Activated naive CD8-positive, alpha-beta T cell treated with anti-CD3 and anti-CD28 coated beads for 36 hours (primary cell): ENCODE measurements at regions not wholly inside any gene's neighbourhood (a gene's known extent, or its start where the extent isn't known, plus 50 kb on each side); places are given as distances from the start of the nearest gene placed in this dataset.

ENCODE experiments used
- DNase-seq: peaks from one replicate; pipeline ENCODE4 v3.0.0; 2021
- H3K27ac Mint-ChIP-seq: one replicate; pipeline ENCODE4 v1.8.0; 2022; ENCODE audit warnings: mild to moderate bottlenecking, moderate library complexity, mixed read lengths
- H3K27me3 Mint-ChIP-seq: one replicate; pipeline ENCODE4 v1.8.0; 2022; ENCODE audit warnings: mild to moderate bottlenecking, mixed read lengths
- H3K36me3 Mint-ChIP-seq: one replicate; pipeline ENCODE4 v1.8.0; 2021; ENCODE audit warnings: mild to moderate bottlenecking, mixed read lengths
- H3K4me1 Mint-ChIP-seq: one replicate; pipeline ENCODE4 v1.8.0; 2021; ENCODE audit warnings: mixed read lengths
- H3K4me3 Mint-ChIP-seq: one replicate; pipeline ENCODE4 v1.8.0; 2022; ENCODE audit warnings: mild to moderate bottlenecking, moderate library complexity, mixed read lengths
- H3K9me3 Mint-ChIP-seq: one replicate; pipeline ENCODE4 v1.8.0; 2022; ENCODE audit warnings: mixed read lengths

GRCh38 chr12:93292731-93293566, 84.8 kb upstream of the NUDT4 start:
- no peaks in the 10 kb centered on the region for H3K9me3 Mint-ChIP-seq
- H3K4me3 Mint-ChIP-seq, result no peak overlapping the region
- no peak overlapping the region for H3K27ac Mint-ChIP-seq
- H3K36me3 Mint-ChIP-seq, result no peaks in the 10 kb centered on the region
- no peaks in the 10 kb centered on the region for H3K27me3 Mint-ChIP-seq
- H3K4me1 Mint-ChIP-seq, result peaks cover 6% of the 10 kb centered on the region
- DNase-seq, result no peak

DNA sequence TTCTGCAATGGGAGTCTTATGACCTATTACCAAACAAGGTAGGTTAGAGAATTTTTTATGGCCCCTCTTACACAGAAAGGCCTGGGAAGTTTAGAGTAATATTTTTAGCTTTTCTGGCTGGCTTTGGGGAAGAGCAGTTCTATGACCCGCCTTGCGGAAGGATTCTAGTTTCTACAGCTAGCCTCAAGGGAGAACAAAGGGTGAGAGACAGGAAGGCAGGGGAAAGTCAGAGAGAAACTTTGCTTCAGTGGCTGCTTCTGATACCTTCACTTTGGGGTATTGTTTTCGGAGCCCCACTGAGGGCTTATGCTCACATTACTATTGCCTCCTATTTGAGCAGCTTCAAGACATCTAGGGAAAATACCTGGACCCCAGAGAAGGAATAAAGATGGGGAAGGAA, 80.7 kb upstream of the NUDT4 start:
- H3K4me3 Mint-ChIP-seq, result no peak overlapping the region
- no peaks in the 10 kb centered on the region for H3K9me3 Mint-ChIP-seq
- no peak overlapping the region for H3K27ac Mint-ChIP-seq
- peaks cover 6% of the 10 kb centered on the region for H3K4me1 Mint-ChIP-seq
- no peaks in the 10 kb centered on the region for H3K27me3 Mint-ChIP-seq
- no peak for DNase-seq
- H3K36me3 Mint-ChIP-seq, result no peaks in the 10 kb centered on the region

DNA sequence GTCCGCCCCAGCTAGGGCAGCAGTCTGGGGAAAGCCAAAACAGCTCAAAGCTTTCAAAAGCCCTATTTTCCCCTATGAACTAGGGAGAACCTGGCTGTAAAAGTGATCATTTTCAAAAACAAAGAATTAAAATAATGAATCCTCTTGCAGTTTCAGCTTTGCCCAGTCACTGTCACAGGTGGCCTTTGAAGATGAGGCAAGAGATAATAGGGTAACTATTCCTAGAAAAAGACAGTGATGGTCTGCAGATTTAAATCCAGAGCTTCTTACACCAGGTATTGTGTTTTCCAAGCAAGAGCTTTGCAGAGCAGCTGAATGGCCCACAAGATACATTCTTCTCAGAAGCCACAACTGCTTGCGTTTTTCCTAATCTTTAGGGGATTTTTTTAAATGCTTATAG, 80.2 kb upstream of the NUDT4 start:
- Mint-ChIP-seq H3K4me3 (no peak overlapping the region), H3K36me3 (no peaks in the 10 kb centered on the region), H3K9me3 (no peaks in the 10 kb centered on the region), H3K27ac (no peak overlapping the region), H3K27me3 (no peaks in the 10 kb centered on the region), H3K4me1 (peaks cover 6% of the 10 kb centered on the region)
- DNase-seq, result no peak

DNA sequence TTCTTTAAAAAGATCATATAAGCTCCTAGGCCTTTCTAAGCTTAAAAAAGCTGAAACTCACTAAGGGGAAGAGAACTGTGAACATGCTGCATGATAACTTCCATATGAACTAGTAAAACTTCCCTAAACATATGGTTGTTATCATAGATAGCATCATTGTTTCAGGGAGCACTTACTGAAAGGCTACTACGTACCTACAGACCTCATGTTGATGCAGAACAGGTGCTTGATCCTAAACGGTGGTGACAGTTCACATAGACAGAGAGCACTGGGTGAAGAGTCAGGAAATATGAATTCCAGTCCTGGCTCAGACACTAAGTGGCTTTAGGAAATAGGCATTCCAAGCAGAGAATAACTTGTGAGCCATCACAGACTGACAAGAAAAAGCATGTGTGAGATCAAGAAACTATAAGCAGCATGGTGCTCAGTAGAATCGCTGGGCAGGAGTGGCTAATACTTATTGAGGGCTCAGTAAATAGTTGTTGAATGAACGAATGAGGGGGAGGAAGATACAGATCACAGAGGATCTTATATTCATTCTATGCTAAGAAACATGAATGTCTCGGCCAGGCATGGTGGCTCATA, 78.4 kb upstream of the NUDT4 start:
- no peaks in the 10 kb centered on the region for H3K27me3 Mint-ChIP-seq
- no peak for DNase-seq
- no peaks in the 10 kb centered on the region for H3K9me3 Mint-ChIP-seq

GRCh38 chr12:93300611-93301021, 77.1 kb upstream of the NUDT4 start:
- H3K4me1 Mint-ChIP-seq, result peaks cover 6% of the 10 kb centered on the region
- no peaks in the 10 kb centered on the region for H3K36me3 Mint-ChIP-seq
- no peaks in the 10 kb centered on the region for H3K9me3 Mint-ChIP-seq
- no peak overlapping the region for H3K27ac Mint-ChIP-seq
- no peak overlapping the region for H3K4me3 Mint-ChIP-seq
- no peaks in the 10 kb centered on the region for H3K27me3 Mint-ChIP-seq
- DNase-seq, result no peak

More for the DNA sequence above, 78.4 kb upstream of the NUDT4 start:
- peaks cover 6% of the 10 kb centered on the region for H3K4me1 Mint-ChIP-seq
- H3K4me3 Mint-ChIP-seq, result no peak overlapping the region
- no peak overlapping the region for H3K27ac Mint-ChIP-seq
- no peaks in the 10 kb centered on the region for H3K36me3 Mint-ChIP-seq

DNA sequence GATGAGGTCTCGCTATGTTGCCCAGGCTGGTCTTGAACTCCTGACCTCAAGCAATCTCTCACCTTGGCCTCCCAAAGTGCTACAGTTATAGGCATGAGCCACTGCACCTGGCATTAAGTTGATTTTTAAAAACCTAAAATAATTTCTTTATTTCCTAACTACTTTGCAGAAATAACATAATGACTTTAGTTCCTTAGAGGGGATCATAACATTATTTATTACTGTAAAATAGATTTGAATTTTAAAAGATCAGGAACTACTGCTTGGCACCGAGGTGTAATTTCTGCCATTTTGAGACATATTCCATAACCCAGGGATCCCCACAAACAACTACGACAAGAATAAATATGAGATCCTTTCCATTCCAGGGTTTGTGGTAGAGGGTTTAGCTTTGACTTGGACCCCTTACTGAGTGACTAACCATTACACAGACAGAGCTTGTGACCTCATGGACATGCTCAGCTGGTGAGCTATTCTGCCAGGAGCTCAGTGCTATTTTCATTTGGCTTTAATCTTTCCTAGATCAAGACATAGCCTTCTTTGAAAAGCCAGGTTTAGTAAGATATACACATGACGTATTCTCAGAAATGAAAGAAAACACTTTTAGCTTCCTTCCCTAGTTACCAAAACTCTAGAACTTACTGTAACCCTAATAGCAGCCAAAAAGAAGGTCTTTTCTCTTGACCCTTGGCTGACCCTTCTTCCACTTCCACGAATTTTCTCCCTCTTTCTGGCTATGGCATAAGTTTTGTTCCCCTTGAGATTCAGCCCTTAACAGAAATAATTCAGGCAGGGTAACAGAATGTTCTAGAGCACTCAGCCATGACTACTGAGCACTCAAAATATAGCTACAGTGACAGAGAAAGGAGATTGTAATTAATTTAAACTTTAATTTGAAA, 75.1 kb upstream of the NUDT4 start:
- Mint-ChIP-seq H3K36me3 (peaks cover 5% of the 10 kb centered on the region), H3K27me3 (no peaks in the 10 kb centered on the region), H3K4me3 (no peak overlapping the region), H3K4me1 (no peaks in the 10 kb centered on the region), H3K9me3 (peaks cover 5% of the 10 kb centered on the region), H3K27ac (no peak overlapping the region)
- no peak for DNase-seq

DNA sequence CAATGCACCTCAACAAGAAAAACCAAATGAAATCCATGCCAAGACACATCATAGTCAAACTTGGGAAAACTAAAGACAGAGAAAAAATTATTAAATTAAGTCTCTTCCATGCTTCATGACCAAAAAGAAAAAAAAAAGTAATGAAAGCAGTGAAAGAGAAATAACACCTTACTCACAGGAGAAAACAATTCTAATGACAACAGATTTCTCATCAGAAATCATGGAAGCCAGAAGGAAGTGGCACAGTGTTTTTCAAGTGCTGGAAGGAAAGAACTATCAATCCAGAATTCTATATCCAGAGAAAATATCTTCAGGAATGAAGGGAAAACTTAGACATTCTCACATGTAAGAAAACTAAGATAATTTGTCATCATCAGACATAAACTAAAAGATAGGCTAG, 71.1 kb upstream of the NUDT4 start:
- Mint-ChIP-seq H3K27me3 (no peaks in the 10 kb centered on the region), H3K9me3 (peaks cover 5% of the 10 kb centered on the region)

DNA sequence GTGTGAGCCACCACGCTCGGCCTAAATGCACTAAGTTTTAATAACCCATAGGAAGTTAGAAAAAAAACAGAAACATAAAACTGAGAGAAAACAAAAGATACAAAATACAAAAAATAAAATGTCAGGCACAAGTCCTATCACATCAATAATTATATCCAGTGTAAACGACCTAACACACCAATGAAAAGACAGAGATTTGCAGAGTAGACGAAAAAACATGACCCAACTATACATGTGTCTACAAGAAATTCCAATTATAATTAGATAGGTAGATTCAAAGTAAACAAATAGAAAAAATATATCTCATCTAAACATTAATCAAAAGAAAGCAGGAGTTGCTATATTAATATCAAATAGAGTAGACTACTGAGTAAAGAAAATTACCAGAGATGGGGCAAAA, 69.4 kb upstream of the NUDT4 start:
- no peaks in the 10 kb centered on the region for H3K27me3 Mint-ChIP-seq
- no peaks in the 10 kb centered on the region for H3K4me1 Mint-ChIP-seq
- no peak overlapping the region for H3K27ac Mint-ChIP-seq
- peaks cover 5% of the 10 kb centered on the region for H3K9me3 Mint-ChIP-seq
- no peak overlapping the region for H3K4me3 Mint-ChIP-seq
- H3K36me3 Mint-ChIP-seq, result peaks cover 5% of the 10 kb centered on the region
- DNase-seq, result no peak

More for the DNA sequence above, 71.1 kb upstream of the NUDT4 start:
- Mint-ChIP-seq H3K27ac (no peak overlapping the region), H3K36me3 (peaks cover 5% of the 10 kb centered on the region), H3K4me3 (no peak overlapping the region), H3K4me1 (no peaks in the 10 kb centered on the region)
- no peak for DNase-seq

GRCh38 chr12:93311827-93312226, 65.9 kb upstream of the NUDT4 start:
- no peaks in the 10 kb centered on the region for H3K4me1 Mint-ChIP-seq
- no peaks in the 10 kb centered on the region for H3K36me3 Mint-ChIP-seq
- no peak overlapping the region for H3K27ac Mint-ChIP-seq
- no peaks in the 10 kb centered on the region for H3K27me3 Mint-ChIP-seq
- no peaks in the 10 kb centered on the region for H3K9me3 Mint-ChIP-seq
- DNase-seq, result no peak
- no peak overlapping the region for H3K4me3 Mint-ChIP-seq

- no peak for DNase-seq
- Mint-ChIP-seq H3K36me3 (no peaks in the 10 kb centered on the region), H3K27ac (no peak overlapping the region), H3K4me1 (peaks cover 4% of the 10 kb centered on the region), H3K9me3 (no peaks in the 10 kb centered on the region), H3K4me3 (no peak overlapping the region), H3K27me3 (no peaks in the 10 kb centered on the region)
These were observed 63.6 kb upstream of the NUDT4 start for GRCh38 chr12:93314177-93314497.

DNA sequence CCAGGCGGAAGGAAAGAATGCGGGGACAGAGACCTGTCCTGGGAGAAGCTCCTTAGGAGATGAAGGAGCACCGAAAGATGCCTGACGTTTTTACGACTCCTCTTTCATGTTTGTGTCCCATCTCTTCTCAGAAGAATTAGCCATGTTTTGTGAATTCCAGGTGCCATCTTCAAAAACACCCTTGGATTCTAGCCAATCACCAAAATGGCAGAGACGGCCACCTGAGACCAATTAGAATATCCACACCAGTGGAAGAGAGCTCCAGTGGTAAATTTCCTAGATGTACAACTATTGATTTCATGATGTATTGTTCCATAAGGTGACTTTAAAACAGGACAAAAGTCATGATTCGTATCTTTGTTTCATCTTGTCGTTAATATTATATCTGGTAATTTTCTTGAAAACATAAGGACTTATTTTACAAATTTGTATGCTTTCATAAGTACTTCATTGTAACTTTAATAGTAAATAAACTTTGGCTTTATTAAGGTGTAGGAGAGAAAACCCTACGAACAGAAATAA, 62.3 kb upstream of the NUDT4 start:
- no peaks in the 10 kb centered on the region for H3K9me3 Mint-ChIP-seq
- no peaks in the 10 kb centered on the region for H3K27me3 Mint-ChIP-seq
- H3K27ac Mint-ChIP-seq, result no peak overlapping the region
- no peak for DNase-seq
- no peaks in the 10 kb centered on the region for H3K36me3 Mint-ChIP-seq
- peaks cover 4% of the 10 kb centered on the region for H3K4me1 Mint-ChIP-seq
- no peak overlapping the region for H3K4me3 Mint-ChIP-seq

GRCh38 chr12:93315907-93316622, 61.7 kb upstream of the NUDT4 start:
- Mint-ChIP-seq H3K27me3 (no peaks in the 10 kb centered on the region), H3K9me3 (no peaks in the 10 kb centered on the region), H3K4me1 (peaks cover 4% of the 10 kb centered on the region), H3K4me3 (no peak overlapping the region), H3K36me3 (no peaks in the 10 kb centered on the region), H3K27ac (no peak overlapping the region)
- DNase-seq, result no peak

DNA sequence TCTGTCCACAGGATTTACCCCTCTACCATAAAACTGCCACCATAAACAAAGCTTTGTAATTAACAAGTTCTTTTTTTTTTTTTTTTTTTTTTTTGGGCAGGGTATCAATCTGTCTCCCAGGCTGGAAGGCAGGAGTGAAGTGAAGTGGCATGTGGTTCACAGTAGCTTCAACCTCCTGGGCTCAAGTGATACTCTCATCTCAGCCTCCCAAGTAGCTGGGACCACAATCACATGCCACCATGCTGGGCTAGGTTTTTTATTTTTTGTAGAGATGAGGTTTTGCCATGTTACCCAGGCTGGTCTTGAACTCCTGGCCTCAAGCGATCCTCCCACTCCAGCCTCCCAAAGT, 61.1 kb upstream of the NUDT4 start:
- H3K4me1 Mint-ChIP-seq, result peaks cover 4% of the 10 kb centered on the region
- no peaks in the 10 kb centered on the region for H3K36me3 Mint-ChIP-seq
- H3K27ac Mint-ChIP-seq, result no peak overlapping the region
- H3K9me3 Mint-ChIP-seq, result no peaks in the 10 kb centered on the region
- no peak for DNase-seq
- H3K4me3 Mint-ChIP-seq, result no peak overlapping the region
- H3K27me3 Mint-ChIP-seq, result no peaks in the 10 kb centered on the region

GRCh38 chr12:93317227-93317626, 60.5 kb upstream of the NUDT4 start:
- no peaks in the 10 kb centered on the region for H3K9me3 Mint-ChIP-seq
- H3K4me1 Mint-ChIP-seq, result peaks cover 4% of the 10 kb centered on the region
- H3K4me3 Mint-ChIP-seq, result no peak overlapping the region
- DNase-seq, result no peak
- no peaks in the 10 kb centered on the region for H3K36me3 Mint-ChIP-seq
- H3K27ac Mint-ChIP-seq, result no peak overlapping the region
- no peaks in the 10 kb centered on the region for H3K27me3 Mint-ChIP-seq
